GM13976 (cell line): ENCODE measurements at regions not wholly inside any gene's neighbourhood (a gene's known extent, or its start where the extent isn't known, plus 50 kb on each side); places are given as distances from the start of the nearest gene placed in this dataset.

Experiments
- DNase-seq: peaks from one replicate; pipeline ENCODE4 v3.0.0; 2012; ENCODE audit warnings: low spot score
- CTCF ChIP-seq: IDR thresholded peaks from 2 replicates; pipeline ENCODE4 v1.5.1; 2012; ENCODE audit warnings: borderline replicate concordance, mild to moderate bottlenecking; ENCODE audit not compliant: insufficient read depth; ENCODE audit errors: extremely low read depth, missing control alignments, control extremely low read depth
- in situ Hi-C: fragments of 300-500 bp; cut with MboI; formaldehyde crosslinking; loops from one replicate; pipeline ENCODE4 v1.12.0; 2022; ENCODE audit warnings: low sequenced_read_pairs, mixed read lengths, inconsistent platforms; ENCODE audit not compliant: unreplicated experiment

DNA sequence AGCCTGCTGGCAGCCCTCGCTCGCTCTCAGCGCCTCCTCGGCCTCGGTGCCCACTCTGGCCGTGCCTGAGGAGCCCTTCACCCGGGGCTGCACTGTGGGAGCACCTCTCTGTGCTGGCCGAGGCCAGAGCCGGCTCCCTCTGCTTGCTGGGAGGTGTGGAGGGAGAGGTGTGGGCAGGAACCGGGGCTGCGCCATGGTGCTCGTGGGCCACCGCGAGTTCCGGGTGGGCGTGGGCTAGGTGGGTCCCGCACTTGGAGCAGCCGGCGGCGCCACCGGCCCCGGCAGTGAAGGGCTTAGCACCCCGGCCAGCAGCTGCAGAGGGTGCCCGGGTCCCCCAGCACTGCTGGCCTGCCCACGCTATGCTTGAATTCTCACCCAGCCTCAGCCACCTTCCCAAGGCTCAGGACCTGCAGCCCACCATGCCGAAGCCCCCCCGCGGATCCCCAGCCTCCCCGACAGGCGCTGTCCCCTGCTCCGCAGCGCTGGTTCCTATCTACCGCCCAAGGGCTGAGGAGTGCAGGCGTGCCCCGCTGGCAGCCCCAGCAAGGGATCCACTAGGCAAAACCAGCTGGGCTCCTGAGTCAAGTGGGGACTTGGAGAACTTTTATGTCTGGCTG lies 863.3 kb downstream of the IGSF11 start:
- no peak for DNase-seq
- TF ChIP-seq CTCF, result no peak
- in situ Hi-C loops, result no loop called here

DNA sequence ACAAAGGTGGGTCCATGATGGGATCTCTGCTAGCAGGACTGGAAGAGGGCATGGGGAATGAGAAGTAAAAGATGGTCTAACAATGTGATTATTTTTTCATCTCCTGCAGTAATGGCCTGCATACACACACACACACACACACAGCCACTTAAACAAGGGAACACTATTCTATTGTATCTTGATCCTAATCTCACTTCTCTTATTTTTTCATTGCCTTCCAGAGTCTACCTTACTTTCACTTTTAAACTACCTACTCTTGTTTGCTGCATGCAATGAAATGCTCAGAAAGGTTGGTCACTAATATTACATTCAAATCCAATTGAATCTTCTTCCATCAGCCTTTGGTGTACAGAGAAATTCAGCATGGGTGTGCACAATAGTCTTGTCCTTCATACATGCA lies 853.8 kb downstream of the IGSF11 start:
- in situ Hi-C loops, result no loop called here
- TF ChIP-seq CTCF, result no peak
- no peak for DNase-seq

- in situ Hi-C loops, result no loop called here
- DNase-seq, result no peak
- no peak for TF ChIP-seq CTCF
Observed at GRCh38 chr3:118181274-118181673, 853.4 kb downstream of the IGSF11 start.

- DNase-seq, result no peak
- TF ChIP-seq CTCF, result no peak
- in situ Hi-C loops, result no loop called here
Observed at GRCh38 chr3:118186051-118186450, 848.6 kb downstream of the IGSF11 start.

GRCh38 chr3:118187221-118187620 lies 847.4 kb downstream of the IGSF11 start:
- DNase-seq, result no peak
- no peak for TF ChIP-seq CTCF
- in situ Hi-C loops, result no loop called here

DNA sequence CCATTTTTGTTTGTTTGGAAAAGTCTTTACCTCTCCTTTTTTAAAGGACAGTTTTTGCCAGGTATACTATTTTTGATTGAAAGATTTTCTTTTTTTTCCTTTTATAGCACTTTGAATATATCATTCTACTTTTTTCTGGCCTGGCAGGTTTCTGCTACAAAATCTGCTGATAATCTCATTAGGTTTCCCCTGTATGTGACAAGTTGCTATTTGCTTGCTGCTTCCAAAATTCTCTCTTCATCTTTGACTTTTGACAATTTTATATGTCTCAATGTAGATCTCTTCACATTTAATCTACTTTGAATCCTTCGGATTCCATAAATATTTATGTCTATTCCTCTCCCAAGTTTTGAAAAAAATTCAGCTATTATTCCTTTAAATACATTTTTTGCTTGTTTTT lies 838.5 kb downstream of the IGSF11 start:
- no peak for TF ChIP-seq CTCF
- DNase-seq, result no peak
- in situ Hi-C loops, result no loop called here
